ENCODE measurements at regions not wholly inside any gene's neighbourhood (a gene's known extent, or its start where the extent isn't known, plus 50 kb on each side); places are given as distances from the start of the nearest gene placed in this dataset.

DNA sequence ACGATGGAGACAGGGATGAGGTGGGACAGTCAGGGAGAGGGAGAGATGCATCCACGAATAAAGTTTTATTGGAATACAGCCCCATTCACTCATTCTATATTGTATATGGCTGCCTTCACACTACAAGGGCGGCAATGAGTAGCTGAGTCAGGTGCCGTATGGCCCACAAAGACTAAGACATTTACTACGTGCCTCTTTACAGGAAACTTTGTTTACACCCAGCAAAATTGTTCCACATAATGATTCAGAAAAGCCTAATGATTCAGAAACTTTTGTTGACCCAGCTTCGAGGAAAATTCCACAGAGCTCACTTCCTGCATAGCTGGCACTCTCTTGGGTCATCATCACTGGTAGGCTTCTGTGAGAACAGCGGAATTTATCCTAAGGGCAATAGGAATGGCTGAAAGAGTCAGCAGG is 87.3 kb upstream of the PEG3 start:
- intact Hi-C loops (cut with DNase I), result no loop called here
- no peaks in the 10 kb centered on the region for H3K4me1 ChIP-seq
- no peak for DNase-seq
- ATAC-seq, result no peak
- H3K9me3 ChIP-seq, result peaks cover 0 to 63% (median 0%) of the 10 kb centered on the region in 11 donors
- TF ChIP-seq, protein P1, sequence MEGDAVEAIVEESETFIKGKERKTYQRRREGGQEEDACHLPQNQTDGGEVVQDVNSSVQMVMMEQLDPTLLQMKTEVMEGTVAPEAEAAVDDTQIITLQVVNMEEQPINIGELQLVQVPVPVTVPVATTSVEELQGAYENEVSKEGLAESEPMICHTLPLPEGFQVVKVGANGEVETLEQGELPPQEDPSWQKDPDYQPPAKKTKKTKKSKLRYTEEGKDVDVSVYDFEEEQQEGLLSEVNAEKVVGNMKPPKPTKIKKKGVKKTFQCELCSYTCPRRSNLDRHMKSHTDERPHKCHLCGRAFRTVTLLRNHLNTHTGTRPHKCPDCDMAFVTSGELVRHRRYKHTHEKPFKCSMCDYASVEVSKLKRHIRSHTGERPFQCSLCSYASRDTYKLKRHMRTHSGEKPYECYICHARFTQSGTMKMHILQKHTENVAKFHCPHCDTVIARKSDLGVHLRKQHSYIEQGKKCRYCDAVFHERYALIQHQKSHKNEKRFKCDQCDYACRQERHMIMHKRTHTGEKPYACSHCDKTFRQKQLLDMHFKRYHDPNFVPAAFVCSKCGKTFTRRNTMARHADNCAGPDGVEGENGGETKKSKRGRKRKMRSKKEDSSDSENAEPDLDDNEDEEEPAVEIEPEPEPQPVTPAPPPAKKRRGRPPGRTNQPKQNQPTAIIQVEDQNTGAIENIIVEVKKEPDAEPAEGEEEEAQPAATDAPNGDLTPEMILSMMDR (IDR thresholded peaks at IDR 0.05), result no peak
- no peak overlapping the region for H3K4me3 ChIP-seq
- no peaks in the 10 kb centered on the region for H3K36me3 ChIP-seq
- H3K27me3 ChIP-seq, result peaks cover 0 to 8% (median 0%) of the 10 kb centered on the region in 7 donors
- H3K27ac ChIP-seq, result no peak overlapping the region
- 79 to 82% methylated on average over 7 of the region's 7 CpGs for WGBS, 2 donors

DNA sequence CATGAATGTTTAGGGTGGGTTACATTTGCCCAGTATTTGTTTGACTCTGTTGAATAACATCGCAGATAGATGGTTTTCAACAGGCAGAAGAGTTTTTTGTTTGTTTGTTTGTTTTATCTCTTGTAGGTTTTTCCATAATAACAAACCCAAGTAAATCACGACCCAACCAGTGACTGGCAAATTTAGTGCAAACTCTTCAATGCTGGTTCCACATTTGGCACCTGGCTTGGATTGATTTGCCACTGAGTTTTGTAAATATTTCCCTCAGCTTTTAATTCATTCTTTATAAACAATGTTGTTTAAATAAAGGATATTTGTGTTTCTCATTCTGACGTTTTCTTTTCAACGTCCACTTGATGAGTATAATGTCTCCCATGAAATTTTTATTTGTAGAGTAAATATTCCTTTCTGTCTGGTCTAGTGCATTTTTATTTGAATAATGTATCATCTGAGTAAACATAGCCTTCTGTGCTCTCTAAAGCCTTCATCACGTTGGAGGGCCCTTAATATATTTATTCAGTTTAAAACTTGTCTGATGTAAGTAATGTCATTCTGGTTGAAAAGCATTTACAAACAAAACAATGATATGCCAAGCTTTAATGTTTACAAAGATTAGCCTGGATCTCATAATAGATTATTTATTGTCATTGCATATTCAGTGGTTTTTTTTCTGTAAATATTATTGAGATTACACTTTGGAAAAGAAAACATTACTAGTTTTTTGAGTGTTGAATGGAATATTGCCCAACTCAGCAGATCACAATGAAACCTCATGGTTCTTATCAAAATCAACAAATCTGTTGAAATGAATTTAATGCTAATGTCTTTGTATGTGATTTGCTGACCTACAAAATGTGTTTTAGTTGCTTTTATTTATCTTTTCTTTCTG is 90.4 kb upstream of the PEG3 start:
- H3K27me3 ChIP-seq, result peaks cover 0 to 8% (median 0%) of the 10 kb centered on the region in 7 donors
- no peak for DNase-seq
- peaks cover 0 to 76% (median 0%) of the 10 kb centered on the region in 11 donors for H3K9me3 ChIP-seq
- 59 to 65% methylated on average over 5 of the region's 5 CpGs for WGBS, 2 donors
- no peak overlapping the region for H3K4me3 ChIP-seq
- intact Hi-C loops (cut with DNase I), result no loop called here
- TF ChIP-seq, protein P1 (IDR thresholded peaks at IDR 0.05), result no peak
- ATAC-seq, result no peak
- H3K27ac ChIP-seq, result no peak overlapping the region
- no peaks in the 10 kb centered on the region for H3K36me3 ChIP-seq
- H3K4me1 ChIP-seq, result no peaks in the 10 kb centered on the region

DNA sequence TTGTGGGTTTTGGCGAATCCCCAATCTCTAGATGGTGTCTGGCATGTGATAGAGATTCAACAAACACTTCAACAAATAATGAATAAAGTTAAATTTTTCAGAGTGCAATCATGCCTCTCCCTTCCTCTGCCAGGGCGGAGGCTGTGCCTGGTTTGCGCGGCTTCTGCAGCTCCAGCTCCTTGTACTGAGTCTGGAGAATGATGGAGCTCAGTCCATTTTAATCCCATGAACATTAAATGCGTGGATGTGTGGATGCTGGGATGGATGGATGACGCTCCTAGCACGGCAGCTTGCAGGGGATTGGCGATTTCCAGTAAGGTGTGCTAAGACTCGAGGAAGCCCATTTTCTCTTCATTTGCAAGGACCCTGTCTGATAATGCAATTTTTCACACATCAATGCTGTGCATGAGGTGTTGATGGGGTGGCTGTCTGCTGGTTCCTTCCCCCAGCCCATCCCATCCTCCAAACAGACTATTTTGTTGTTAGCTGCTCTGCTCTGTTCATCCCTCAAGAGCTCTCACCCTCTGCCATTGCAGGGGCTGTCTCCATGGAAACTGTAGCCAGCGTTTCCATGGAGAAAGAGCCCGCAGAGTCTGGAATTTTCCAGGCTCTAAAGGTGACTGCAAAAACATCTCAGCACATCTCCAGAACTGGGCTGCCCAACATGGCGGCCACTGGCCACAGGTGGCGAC is 92.6 kb upstream of the PEG3 start:
- intact Hi-C loops (cut with DNase I), result no loop called here
- TF ChIP-seq, protein P1 (IDR thresholded peaks at IDR 0.05), result no peak
- H3K4me1 ChIP-seq, result no peaks in the 10 kb centered on the region
- peaks cover 0 to 75% (median 0%) of the 10 kb centered on the region in 11 donors for H3K9me3 ChIP-seq
- no peak for ATAC-seq
- no peaks in the 10 kb centered on the region for H3K36me3 ChIP-seq
- H3K27me3 ChIP-seq, result peaks cover 0 to 8% (median 0%) of the 10 kb centered on the region in 7 donors
- WGBS, 2 donors, result 75 to 77% methylated on average over 13 of the region's 13 CpGs
- H3K27ac ChIP-seq, result no peak overlapping the region
- DNase-seq, result no peak
- no peak overlapping the region for H3K4me3 ChIP-seq

DNA sequence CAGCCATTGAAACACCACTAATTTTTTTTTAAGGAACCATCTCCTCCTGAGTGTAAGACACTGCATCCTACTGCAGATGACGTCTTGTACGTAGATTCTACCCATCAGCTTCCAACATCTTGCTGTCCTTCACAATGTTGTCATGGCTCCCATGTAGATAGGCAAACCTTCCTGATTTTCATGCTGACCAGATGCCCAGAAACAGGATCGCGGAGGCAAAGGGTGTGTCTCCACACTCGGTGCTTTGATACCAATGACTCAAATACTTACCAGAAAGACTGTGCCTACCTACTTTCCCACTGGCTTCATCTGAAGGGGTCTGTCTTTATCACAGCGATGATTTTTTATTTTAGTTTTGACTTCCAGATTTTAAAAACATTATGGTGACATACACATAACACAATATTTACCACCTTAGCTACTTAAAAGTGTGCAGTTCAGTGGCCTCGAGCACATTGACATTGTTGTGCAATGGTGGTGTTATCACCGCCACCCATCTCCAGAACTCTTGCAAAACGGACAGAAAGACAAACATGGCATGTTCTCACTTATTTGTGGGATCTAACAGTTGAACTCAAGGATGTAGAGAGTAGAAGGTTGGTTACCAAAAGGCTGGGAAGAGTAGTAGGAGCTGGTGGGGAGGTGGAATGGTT is 94.0 kb upstream of the PEG3 start:
- Histone ChIP-seq H3K36me3 (no peaks in the 10 kb centered on the region), H3K27ac (no peak overlapping the region), H3K27me3 (peaks cover 0 to 11% (median 0%) of the 10 kb centered on the region in 7 donors), H3K4me1 (no peaks in the 10 kb centered on the region), H3K9me3 (peaks cover 0 to 73% (median 0%) of the 10 kb centered on the region in 11 donors), H3K4me3 (no peak overlapping the region)
- TF ChIP-seq, protein P1 (IDR thresholded peaks at IDR 0.05), result no peak
- 77 to 78% methylated on average over 9 of the region's 9 CpGs for WGBS, 2 donors
- no peak for ATAC-seq
- no peak for DNase-seq
- intact Hi-C loops (cut with DNase I), result no loop called here
